NCI-H128 (cell line): ENCODE measurements at regions not wholly inside any gene's neighbourhood (a gene's known extent, or its start where the extent isn't known, plus 50 kb on each side); places are given as distances from the start of the nearest gene placed in this dataset.

Source experiments
- DNase-seq: peaks from one replicate; lab custom pipeline; 2025; ENCODE audit not compliant: unreplicated experiment; lab: John Stamatoyannopoulos, UW

DNA sequence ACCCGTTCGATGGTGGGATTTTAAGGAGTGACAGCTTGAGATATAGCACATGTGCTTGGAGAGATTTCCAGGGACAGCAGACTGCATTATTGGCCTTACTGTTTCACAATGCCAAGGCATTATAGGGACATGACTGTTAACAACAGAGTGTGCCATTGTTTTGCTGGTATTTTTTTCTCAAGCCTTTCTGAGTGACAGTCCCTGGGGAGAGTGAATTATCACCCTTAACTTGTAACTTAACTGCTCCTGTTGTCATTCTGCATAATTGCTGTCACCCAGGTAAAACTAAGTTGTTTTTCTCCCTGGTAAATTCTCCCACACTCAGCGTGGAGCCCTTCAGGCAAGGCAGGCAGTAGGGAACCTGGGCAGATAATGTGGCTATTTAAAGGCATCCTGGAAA lies 989.2 kb upstream of the LCORL start:
- DNase-seq = no peak

DNA sequence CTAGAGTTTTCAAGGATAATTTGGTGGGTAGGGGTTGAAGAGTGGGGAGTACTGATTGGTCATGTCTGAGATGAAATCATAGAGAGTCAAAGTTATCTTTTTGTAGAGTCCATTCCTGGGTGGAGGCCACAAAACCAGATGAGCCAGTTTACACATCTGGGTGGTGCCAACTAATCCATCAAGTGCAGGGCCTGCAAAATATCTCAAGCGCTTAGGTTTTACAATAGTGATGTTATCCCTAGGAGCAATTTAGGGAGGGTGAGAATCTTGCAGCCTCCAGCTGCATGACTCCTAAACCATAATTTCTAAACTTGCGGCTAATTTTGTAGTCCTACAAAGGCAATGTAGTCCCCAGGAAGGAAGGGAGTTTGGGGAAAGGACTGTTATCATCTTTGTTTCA lies 988.3 kb upstream of the LCORL start:
- DNase-seq = no peak

DNA sequence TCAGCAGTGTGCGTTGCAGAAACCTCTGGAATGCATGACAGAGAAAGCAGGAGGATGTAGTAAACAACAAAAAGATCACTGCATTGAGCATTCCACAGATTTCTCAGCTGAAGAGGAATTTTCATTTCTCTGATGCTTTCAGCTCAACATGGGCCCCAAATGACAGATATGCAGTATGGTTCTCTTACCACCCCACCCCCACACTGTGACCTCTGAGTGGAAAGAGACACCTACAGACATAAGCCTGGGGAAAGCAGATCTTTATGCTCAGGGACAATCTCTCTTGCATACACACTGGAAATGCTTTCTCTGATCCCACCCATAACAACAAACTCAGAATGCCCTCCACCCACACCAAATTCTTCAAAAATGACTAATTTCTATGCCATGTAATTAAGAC lies 983.7 kb upstream of the LCORL start:
- no peak for DNase-seq

DNA sequence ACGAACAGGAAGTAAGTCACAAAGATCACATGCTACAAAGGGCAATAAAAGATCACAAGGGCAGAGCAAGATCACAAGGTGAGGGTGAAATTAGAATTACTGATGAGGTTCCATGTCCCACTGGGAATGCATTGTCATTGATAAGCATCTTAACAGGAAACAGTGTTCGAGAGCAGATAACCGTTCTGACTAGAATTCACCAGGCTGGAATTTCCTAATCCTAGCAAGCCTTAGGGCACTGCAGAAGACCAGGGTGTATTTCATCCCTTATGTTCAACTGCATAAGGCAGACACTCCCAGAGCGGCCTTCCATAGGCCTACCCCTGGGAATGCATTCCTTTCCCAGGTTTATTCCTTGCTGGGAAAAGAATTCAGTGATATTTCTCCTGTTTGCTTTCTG lies 980.6 kb upstream of the LCORL start:
- no peak for DNase-seq

DNA sequence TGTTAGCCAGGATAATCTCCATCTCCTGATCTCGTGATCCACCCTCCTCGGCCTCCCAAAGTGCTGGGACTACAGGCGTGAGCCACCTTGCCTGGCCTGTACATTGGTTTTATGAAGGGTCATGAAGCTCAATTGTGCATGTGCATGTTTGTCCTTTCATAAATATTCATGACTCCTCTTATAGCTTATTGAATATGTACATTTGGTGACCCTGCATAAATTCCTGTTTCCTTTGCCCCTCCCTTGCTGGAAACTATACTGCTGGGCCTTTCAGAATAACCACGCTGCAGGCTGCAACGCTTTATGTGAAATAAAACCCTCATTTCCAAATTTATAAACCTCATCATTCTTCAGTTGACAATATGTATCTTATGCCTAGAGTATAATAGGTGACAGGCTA lies 978.0 kb upstream of the LCORL start:
- no peak for DNase-seq

DNA sequence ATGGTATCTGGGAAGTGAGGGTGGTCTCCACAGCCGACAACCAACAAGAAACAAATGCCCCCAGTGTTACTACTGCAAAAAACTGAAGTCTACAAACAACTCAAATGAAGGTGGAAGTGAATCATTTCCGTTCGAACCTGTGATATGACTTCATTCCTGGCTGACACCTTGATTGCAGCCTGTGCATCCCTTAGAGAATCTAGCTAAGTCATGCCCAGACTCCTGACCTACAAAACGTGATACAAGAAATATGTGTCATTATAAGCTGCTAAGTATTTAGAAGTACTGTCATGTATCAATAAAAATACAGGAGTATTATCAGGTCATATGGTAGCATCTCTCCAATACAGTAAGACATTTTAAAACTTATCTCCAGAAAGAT lies 959.7 kb upstream of the LCORL start:
- no peak for DNase-seq

DNA sequence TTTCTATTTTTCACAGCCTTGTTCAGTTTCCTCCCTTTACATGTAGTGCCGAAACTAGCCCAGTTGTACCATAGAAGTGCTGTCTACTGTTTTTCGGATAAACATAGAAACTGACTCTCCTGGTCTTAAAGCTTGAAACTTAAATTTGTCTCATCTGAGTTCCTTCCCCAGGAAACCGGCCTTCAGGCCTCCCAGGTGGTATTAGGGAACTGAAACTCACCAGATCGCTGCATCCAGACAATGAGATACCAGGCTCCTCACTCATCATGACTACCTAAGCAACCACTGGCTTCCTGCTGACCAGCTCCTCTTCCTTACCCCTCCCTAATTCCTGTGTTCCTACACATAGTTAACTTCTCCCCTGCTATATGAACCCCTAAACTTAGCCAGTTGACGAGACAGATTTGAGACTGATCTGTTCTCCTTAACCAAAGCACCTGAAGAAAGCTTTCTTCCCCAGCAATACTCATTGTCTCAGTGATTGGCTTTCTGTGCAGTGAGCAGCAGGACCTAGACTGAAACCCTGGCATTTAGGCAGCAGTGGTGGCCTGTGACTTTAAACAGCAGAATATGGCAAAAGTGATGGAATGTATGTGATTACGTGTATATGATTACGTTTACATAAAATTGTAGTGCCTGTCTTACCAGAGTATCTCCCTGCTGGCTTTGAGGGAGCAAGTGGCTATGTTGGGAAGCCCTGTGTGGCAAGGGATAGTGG lies 959.1 kb upstream of the LCORL start:
- DNase-seq = no peak

DNA sequence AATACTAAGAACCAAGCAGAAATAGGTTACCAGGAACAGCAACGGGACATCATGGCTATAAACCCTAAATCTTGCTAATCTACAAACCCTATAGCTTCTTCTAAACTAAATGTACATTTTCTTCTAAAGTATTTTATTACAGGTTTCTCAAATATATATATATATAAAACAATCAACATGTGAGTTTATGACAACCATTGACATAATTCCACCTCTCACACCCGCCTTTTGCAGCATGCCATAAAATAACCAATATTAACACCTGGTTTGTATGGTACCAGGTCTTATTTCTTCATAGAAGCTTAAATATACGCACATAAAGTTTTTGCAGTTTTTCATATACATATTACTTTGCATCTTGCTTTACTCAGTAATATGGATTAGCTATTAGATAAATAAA lies 955.3 kb upstream of the LCORL start:
- no peak for DNase-seq

DNA sequence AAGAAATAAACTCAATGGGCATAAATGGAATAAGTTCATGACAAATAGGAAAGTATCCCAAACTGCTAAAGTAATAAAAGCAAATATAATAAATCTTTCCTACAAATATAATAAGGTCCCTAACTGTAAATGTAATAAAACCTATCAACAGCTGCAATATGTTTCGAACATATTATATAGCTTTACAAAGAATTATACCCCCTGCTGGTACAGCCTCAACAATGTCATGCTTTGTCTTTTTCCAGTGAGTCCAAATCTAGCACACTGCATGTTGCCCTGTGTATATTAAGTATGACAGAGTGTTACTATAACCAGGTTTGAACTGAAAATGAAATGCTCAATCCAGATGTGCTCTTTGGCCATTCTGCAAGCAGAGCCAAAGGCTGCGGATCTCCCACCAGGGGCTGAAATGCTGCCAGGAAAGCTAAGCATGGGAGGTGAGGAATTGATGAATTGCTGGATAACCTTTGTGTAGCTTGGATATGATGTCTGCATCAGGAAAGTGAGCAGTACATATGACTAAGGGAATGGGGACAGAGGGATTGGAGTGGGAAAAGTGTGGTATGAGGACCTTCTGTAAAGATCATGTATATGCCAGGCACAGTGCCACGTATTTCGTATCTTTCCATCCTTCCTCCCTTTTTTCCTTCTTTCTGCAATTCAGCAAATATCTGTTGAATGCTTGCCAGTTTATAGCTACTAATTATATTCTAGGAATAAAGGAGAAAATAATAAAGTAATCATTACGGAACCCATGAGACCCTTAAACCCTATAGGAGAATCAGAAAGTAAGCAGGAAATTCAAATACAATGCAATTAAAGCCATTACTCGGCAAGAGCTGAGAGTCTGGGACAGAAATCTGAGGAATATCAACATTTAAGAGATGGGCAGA lies 954.6 kb upstream of the LCORL start:
- no peak for DNase-seq

DNA sequence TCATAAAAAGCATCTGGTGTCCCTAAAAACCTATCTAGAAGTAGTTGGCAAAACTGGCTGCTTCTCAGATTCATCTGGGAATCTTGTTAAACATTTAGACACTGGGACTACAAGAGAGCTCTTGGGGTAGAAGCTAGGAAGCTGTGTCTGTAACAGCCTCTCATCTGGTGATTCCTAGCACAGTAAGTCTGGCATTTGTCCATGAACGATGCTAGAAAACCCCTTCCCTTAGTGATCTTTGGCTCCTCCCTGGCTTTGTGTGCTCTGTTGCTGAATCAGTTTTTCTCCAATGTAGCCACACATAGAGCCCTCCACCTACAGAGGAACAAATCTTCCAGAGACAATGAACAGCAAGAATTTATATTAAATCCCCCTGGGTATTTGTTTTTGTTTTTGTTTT lies 951.7 kb upstream of the LCORL start:
- DNase-seq = no peak

DNA sequence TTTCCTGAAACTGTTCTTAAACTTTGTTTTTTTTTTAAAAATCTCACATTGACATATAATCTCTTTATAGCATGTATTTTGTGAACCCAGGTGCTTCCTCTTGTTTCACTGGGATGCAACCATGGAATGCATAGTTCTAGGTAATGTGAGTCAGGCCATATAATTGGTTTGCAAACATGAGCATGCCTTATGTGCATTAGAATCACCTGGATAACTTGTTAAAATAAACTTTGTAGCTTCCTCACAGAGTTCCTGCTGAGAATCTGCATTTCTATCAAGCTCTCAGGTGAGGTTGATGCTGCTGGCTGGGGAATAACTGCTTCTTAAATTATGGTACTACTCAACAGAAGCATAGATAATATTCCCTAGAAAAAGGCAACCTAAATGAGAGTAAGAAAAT lies 940.3 kb upstream of the LCORL start:
- DNase-seq = no peak

DNA sequence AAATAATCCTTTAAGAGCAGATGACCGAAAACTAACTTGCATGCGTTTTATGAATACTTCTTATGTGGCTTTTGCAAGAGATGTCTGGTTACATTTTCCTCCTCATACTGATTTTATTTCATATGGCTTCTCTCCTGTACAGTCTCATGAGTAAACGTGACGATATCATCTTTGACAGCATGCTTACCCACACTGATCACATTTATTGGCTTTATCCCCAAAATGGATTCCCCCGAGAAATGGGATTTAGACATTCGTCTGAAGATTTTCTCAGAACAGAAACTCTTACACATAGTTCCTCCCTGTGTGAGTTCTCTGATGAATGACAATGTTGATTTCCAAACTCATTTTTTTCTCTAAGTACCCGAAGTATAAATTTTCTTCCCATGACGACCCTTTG lies 939.7 kb upstream of the LCORL start:
- no peak for DNase-seq

DNA sequence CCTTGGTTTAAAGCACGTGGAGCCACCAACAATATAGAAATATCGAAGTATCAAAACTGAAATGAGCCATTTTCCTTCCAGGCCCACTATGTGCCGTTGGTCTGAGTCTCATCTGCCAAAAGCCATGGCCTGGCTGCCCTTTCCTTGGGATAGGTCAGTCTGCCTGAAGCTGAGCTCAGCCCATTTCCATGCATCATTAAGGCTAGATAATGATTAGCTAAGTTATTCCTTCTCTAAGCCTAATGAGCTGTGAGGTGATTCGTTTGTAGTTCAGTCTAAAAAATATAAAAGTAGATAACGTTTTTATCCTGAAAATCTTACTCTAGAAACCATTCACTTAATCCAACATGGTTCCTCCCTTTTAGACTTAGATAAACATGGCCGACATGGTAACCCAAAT lies 936.2 kb upstream of the LCORL start:
- no peak for DNase-seq

DNA sequence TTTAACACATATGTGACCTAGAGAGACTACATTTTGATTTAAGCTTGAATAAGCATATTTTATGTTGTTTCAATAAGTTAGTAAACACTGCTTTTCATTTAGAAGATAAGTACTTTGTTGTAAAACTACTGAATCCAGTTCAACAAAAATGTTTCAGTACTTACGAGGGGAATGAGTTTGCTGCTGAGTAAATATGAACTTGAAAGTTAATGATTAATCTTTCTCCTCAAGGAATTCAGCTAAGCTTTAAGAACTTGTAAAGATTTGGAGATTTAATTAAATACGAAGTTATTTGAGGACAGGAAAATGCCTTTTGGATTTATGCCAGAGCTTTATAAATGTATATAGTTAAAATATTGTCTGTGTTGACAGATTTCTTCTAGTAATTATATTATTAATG lies 933.0 kb upstream of the LCORL start:
- DNase-seq = no peak

DNA sequence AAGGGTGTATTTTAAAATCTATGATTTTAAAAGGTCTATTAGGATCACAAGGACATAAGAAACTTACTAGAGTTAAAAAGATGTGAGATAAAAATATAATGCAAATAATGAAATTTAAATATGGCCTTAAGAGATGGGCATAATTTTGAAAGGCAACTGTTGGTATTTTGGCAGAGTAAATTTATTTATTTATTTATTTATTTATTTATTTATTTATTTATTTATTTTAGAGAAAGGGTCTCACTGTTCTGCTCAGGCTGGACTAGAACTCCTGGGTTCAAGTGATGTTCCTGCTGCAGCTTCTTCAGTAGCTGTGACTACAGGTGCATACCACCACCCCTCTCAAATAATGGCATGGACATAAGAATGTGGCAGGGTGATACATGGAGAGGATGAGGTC lies 932.1 kb upstream of the LCORL start:
- DNase-seq = no peak

DNA sequence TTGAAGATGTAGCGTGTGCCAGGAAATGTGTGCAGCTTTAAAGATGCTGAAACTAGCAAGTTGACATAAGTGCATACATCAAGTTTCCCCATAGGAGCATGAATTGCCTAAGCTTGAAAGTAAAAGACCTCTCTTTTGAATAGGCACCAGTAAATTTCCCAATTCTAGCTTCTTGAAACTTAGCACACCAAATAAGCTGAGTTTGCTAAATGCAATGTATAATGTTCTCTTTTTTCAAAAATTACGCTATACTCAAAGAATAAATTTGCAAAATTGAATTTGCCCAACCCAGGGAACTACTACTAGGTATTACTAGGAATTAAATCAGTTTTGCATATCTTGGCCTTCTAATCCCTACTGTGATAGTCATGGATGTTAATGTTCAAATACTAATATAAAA lies 923.9 kb upstream of the LCORL start:
- no peak for DNase-seq

DNA sequence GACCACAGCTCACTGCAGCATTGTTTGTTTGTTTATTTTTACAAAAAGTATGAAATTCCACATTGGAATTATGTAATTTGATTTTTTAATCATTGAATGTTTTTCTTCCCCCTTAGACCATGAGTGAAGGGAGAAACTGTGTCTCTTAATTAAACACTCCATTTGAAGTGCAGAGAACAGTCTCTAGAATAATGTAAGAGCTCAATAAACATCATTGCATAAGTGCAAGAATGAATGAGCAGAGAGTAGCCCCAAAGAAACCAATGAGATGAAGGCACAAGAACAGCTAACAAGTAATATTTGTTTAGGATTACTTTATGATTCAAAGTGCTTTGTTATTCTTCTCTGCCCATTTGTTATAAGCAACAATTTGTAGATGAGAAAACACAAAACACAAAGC lies 921.3 kb upstream of the LCORL start:
- DNase-seq = no peak

DNA sequence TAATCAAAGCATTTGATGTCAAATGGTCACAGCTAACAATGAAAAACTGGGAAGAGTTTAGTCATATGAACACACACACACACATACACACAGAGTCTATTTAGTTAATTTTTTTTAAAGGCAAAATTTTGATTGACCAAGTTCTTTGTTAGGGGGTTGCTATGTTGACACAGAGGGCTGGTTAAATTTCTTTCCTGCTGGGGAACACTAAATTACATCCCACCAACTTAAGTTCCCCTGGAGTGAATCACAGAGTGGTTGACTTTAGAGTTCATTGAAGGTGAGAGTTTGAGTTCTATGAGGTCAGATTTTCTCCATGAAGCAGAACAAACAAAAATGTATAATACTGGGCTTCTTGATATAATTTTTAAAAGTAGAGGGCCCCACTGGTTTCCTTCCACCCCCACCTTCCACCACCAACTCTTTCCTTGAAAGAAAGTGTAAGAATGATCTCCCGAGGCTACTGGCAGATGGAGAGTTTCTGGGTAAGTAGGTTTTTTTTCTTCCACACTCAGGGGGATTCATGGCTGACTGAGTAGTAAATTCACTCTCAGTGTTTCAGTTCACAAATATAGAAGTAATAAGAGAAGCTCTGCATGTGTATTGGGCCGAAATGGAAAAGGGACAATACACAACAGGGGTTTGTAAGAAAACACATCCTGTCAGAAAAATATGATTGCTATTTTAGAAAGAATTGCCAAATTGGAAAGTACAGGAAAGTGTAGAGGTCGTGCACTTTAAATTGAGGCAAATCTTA lies 917.0 kb upstream of the LCORL start:
- no peak for DNase-seq

DNA sequence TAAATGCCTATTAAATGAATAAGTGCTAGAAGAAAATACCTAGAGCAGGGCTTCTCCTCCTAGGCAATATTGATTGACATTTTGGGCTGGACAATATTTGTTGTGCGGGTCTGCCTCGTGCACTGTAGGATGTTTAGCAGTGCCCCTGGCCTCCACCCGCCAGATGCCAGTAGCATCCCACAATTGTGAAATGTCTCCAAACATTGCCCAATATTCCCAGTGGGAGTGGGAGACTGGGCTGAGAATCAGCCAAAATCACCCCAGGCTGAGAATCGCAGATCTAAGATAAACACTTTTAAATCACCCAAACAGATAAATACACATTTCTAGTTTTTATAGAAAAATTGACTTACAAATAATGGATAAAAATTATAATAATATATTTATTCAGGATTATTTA lies 916.2 kb upstream of the LCORL start:
- DNase-seq = no peak

DNA sequence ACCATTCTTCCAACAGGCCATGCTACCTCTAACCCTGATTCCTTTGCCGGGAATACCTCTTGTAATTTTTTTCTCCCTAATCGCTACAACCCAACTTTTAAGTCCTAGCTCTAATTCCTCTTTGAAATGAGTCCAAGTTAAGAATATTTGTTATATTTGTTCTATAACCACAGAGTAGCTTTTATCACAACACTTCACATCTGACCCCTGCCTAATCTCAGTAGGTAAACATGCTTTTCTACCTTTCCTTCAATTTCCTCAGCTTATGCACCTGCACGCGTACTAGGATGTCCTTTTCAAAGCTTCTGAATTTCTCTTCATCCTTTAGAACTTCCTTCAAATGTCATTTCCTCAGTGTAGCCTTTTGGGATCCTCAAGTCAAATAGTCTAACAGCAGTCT lies 915.5 kb upstream of the LCORL start:
- DNase-seq = no peak

DNA sequence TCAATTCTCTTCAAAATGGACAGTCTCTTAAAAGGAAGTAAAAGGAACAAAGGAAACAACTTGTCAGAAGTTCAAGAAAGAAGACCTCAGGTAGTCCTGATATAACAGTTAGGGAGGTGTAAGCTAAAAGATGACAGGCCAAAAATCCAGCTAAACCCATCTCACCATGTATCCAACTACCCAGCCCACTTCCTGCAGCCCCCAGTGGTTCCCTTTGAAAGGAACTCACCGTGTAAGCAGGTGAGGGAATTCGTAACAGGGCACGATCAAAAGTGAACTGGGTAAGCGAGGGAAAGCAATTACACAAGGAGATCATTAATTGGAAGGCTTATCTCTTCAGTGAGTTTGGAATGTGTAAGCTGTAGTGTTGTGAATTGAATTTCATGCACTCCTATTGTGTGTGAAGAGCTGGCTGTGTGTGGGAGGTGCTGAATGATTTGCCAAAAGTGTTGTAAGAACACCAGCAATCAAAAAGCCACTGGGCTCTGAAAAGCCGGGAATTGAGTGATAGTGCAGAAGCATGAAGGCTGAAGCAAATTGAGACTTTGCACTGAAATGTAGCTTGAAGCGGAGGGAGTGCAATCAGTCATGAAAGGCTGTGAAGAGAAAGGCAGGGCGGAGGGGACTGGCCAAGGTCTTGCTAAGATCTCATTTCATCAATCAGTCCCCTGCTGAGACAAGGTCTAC lies 914.2 kb upstream of the LCORL start:
- DNase-seq = no peak
